ENCODE measurements at regions not wholly inside any gene's neighbourhood (a gene's known extent, or its start where the extent isn't known, plus 50 kb on each side); places are given as distances from the start of the nearest gene placed in this dataset.
"Not testable (repeated sequence)": the region's sequence is repeated elsewhere in the genome, so short reads cannot be mapped to it uniquely, and the experiment has no call there.

DNA sequence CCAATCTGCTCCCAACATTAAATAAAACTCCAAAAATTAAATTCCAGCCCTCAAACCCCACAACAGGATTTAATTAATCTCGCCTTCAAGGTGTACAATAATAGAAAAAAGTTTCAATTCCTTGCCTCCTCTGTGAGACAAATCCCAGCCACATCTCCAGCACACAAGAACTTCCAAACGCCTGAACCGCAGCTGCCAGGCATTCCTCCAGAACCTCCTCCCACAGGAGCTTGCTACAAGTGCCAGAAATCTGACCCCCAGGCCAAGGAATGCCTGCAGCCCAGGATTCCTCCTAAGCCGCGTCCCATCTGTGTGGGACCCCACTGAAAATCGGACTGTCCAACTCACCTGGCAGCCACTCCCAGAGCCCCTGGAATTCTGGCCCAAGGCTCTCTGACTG is 94.5 kb upstream of the RAB4A start:
- not testable (repeated sequence) for DNase-seq (ENCODE audit: low read depth in 2 of 2)

- DNase-seq (ENCODE audit: low read depth in 2 of 2) = no peak
Observed at GRCh38 chr1:229180161-229180560, 90.8 kb upstream of the RAB4A start.

GRCh38 chr1:229181419-229181818 is 89.5 kb upstream of the RAB4A start:
- DNase-seq (ENCODE audit: low read depth in 2 of 2) = no peak

DNA sequence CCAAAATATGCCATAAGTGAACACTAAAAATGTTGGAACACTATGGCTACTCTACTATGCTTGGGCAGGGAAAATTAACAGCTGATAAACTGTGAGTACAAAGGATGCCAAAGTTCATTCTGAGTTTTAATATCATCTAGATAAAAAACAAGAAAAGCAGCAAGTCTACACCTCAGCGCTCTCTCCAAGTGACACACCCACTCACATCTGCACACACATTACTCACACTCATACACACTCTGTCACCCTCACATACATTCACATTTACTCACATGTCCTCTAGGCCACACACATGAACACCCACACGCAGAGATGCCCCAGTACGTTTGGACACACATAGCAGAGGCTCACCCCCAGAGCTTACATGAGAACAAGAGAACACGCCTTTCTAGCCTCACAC is 87.3 kb upstream of the RAB4A start:
- DNase-seq (ENCODE audit: low read depth in 2 of 2) = no peak

GRCh38 chr1:229184066-229184465 is 86.8 kb upstream of the RAB4A start:
- no peak for DNase-seq (ENCODE audit: low read depth in 2 of 2)

DNA sequence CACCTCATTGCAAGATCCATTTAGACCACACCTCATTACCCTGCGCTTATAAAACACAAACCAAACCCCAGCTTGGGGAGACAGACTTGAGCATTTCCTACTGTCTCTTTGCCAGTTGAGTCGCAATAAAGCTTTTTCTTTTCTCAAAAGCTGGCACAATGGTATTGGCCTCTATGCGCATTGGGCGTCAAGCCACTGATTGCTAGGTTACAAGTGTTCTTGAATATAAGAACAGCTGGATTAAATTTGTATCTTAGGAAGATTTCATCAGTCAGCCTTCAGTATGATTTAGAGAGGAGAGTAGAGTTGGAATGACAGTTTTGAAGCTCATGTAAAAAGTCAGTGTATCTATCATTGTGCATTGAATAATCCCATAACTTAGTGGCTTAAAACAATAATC is 84.9 kb upstream of the RAB4A start:
- no peak for DNase-seq (ENCODE audit: low read depth in 2 of 2)

DNA sequence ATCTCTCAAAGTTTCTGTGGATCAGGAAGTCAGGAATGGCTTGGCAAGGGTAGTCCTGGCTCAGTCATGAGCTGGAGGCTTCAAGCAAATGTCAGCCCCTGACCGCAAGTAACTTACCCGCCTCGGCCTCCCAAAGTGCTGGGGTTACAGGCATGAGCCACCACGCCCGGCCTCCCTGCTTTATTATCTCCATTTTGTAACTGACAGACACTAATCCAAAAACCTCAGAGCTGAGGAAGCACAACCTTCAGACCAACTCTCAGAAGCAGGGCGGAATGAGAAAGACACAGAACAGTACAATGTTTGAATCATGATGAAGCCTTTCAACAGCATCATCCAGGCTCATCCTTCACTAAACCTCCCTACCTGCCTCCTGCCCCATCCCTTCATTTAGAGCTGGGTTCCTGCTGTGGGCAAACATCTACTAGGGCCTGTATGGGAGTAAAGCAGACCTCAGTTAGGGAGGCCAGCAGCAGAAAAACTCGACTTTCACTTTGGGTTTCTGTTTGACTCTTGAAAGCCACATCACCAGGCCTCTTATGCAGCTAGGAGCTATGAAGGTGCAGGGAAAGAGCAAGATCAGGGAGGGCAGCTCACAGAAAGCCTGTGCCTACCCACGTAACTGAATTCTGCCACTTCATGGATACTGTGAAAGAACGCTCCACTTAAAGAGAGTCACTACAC is 84.4 kb upstream of the RAB4A start:
- no peak for DNase-seq (ENCODE audit: low read depth in 2 of 2)

DNA sequence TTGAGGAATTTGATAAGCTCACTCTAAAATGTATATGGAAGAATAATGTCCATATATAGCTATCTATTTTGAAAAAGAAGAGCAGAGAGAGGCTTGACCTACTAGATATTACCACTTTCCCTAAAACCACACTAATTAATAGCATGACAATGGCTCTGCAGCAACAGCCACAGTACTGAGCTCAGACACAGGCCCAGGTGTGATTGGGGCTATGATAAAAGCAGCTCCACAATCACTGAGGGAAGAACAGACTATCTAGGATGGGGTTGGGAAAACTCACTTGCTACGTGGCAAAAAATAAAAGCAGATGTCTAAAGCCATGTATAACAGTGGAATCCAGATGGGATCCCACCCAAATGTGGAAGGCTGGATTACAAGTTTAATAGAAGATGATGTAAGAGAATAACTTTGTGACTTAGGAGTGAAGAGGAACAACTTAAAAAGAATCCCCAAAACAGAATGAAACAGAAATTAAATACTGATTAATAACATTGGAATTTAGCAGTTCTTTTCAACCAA is 80.8 kb upstream of the RAB4A start:
- DNase-seq (ENCODE audit: low read depth in 2 of 2) = no peak

- DNase-seq (ENCODE audit: low read depth in 2 of 2) = no peak
Observed at GRCh38 chr1:229191066-229191674, 79.7 kb upstream of the RAB4A start.

GRCh38 chr1:229192031-229192430 is 78.9 kb upstream of the RAB4A start:
- DNase-seq (ENCODE audit: low read depth in 2 of 2) = no peak

DNA sequence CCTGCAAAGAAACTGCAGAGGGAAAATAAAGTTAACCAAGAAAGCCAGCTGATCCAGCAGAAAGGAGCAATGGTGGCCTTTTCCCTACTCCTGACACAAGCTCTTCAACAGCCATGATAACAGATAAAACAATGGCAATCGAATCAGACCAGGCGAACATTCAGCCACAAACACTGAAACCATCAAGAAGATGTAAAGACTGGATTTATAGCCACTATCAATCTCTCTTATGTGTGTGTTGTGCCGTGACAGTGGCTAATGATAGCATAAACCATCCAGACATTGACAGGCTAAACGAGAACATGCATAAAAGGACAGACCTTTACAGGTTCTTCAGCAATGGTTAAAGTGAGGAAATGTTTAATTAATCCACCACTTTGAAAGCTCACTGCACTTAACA is 78.1 kb upstream of the RAB4A start:
- DNase-seq (ENCODE audit: low read depth in 2 of 2) = no peak

- DNase-seq (ENCODE audit: low read depth in 2 of 2) = no peak
Observed at GRCh38 chr1:229194096-229194495, 76.8 kb upstream of the RAB4A start.

DNA sequence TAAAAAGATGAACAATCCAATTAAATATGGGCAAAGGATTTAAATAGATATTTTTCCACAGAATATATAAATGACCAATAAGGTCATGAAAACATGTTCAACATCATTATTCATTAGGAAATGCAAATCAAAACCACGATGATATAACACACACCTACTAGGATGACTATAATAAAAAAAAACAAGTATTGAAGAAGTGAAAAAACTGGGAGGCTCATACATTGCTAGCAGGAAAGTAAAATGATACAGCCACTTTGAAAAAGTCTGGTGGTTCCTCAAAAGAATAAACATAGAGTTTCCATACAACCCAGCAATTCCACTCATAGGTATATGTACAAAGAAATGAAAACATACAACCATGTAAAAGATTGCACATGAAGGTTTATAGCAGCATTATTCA is 75.7 kb upstream of the RAB4A start:
- DNase-seq (ENCODE audit: low read depth in 2 of 2) = no peak

DNA sequence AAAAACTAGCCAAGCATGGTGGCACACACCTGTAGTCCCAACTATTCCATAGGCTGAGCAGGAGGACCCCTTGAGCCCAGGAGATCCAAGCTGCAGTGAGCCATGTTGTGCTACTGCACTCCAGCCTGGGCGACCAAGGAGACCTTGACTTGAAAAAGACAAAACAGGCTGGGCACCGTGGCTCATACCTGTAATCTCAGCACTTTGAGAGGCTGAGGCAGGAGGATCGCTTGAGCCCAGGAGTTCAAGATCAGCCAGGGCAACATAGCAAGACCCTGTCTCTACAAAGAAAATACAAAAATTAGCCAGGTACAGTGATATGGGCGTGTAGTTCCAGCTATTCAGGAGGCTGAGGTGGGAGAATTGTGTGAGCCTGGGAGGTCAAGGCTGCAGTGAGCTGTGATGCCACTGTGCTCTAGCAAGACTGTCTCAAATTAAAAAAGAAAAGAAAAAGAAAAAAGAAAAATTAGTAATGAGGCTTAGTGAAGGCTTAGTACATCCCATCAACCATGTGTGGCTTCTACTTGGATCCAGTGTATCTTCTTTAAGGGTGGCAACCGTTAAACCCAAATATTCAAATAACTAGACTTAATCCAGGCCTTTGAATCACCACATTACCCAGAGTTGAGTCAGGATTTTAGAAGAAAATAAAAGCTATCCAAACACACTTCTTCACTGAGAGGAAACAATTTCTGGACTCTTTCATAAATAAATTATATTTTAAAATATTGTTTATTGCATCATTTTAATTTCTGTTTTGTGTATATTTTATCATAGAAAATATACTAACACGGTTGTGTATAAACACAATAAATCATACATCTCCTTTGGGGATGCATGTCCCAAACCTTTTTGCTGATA is 74.3 kb upstream of the RAB4A start:
- DNase-seq (ENCODE audit: low read depth in 2 of 2) = no peak

GRCh38 chr1:229197265-229197585 is 73.7 kb upstream of the RAB4A start:
- DNase-seq (ENCODE audit: low read depth in 2 of 2) = no peak

GRCh38 chr1:229199261-229200243 is 71.4 kb upstream of the RAB4A start:
- DNase-seq (ENCODE audit: low read depth in 2 of 2) = no peak

DNA sequence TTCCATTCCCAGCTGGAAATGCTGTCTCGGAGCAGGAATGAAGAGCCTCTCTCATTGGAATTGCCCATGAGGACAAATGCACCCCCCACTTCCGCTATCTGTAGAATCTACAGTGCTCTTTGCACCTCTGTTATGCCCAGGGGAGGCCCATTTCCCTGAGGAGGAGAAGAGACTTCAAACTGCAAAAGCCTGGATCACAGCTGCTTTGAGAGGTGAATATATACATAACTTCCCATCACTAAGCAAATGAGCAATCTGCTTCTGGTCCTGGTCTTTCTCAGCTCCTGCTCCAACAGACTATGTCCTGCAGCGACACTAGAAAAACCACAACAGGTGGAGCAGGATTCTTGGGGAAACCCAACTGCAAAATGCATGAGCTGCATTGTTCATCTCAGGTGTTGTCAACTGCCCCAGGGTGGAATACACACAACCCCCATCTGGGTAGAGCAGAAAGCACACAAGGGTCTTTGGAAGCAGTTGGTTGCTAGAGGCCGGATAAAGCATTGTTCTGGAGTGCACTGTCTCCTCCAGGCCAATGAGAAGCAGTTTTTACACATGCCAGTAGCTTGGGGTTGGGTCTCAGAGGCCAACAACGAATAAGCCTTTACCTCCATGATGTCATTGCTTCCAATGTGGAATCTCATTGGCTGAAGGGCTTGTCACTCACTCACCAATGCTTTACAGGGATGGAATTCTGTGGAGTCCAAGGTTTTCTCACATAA is 67.7 kb upstream of the RAB4A start:
- DNase-seq (ENCODE audit: low read depth in 2 of 2) = no peak

DNA sequence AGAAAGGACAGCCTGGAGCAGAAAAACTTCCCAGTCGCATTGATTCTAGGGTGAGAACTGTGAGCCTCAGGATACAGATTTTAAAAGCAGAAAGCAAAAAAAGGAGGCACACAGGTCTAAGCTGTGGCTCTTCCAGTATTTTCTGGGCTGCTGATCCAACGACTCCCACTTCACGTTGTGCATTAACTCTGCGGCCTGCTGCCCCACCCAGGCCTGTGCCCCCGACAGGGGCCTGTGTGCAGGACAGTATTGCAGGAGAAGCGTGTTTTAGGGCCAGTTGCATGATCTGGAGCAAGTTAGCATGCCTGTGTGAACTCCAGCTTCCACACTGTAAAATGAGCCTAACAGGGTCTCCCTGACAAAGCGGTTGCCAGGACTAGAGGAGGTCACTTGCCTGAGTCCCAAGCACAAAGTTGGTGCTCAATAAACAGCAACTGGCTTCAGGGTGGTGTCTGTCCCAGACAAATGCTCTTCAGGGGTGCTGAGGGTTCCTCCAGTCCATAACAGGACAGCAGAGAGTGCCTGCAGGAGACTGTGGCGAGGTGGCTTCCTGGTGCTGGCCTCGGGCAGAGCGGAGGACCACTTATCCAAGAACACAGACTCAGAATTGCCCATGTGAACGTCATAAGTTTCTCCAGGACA is 66.8 kb upstream of the RAB4A start:
- DNase-seq (ENCODE audit: low read depth in 2 of 2) = no peak

DNA sequence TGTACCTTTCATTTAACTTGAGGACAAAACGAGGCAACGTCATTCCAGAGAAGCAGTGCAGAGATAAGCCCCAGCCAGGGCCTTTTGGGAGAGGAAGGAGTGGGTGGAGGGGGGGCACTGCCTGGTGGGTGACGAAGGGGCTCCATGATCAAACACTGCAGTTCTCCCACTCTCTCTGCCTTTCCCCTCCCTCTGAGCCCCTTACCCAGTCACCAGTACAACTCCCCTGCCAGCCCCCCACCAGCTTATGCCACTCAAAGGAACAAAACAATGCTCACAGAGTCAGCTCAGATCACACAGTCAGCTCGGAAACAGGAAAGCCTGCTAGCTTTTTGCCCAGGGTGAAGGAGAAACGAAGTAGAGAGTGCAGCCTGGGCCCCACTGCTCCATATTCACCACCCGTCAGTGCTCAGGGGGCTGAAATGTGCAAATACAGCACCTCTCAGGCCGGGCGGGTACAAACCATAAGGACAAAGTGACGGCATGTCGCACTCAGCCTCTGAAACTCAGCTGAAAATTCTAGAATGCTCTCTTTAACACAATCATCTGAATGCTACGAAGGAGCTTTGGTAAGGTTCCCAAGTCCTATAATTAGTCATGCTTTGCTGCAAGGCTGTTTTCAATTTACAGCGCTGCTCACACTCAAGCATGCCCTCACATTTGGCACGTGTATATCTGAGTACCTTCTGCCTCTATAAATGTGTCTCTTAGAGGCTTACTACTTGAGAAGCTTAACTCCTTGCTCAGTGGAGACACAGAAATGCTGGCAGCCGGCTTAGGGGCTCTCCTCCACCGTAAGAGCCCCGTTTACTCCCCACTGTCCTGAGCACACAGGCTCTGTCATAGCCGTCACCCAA is 65.8 kb upstream of the RAB4A start:
- DNase-seq (ENCODE audit: low read depth in 2 of 2) = no peak

DNA sequence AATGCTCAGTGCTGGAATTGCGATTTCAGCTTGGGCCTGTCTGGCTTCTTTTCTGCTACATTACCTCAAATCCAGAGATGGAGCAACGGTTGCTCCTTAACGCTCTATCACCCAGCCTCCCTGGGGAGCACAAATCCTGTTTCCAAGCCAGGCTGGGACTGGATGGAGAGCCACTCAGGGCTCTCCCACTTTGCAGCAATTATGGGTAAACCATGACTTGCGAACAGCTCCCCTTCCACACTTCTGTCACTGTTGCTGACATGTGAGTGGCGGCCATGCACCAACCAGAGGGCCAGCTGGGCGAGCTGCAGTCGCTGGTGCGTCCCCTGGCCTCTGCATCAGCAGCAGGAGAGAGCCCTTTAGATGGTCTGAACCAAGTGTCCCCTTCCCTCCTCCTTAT is 65.1 kb upstream of the RAB4A start:
- no peak for DNase-seq (ENCODE audit: low read depth in 2 of 2)
